H1 (cell line): ENCODE measurements at regions not wholly inside any gene's neighbourhood (a gene's known extent, or its start where the extent isn't known, plus 50 kb on each side); places are given as distances from the start of the nearest gene placed in this dataset.

Experiments
- CTCF ChIA-PET: fragments of 300-600 bp; sonication (Branson Sonifier 250); formaldehyde crosslinking; loops from one replicate; lab custom pipeline; 2021; ENCODE audit not compliant: partially characterized antibody; lab: Charles Lee
- POLR2A ChIA-PET: fragments of 300-600 bp; sonication (Branson Sonifier 250); formaldehyde crosslinking; loops from one replicate; lab custom pipeline; 2021; ENCODE audit warnings: inconsistent platforms; ENCODE audit not compliant: partially characterized antibody; lab: Charles Lee
- DNase-seq, 2 experiments: peaks; one replicate each; pipeline versions ENCODE4 v3.0.0 to v3.0.0-alpha.2; 2010 to 2022; ENCODE audit warnings: low spot score in 2 of 2, low read depth in 1 of 2, mixed read lengths in 1 of 2
- FAIRE-seq: peaks from 2 replicates; lab custom pipeline; 2011; peaks lifted over from hg19 to GRCh38; lab: Jason Lieb, UNC
- H2AFZ ChIP-seq: 2 replicates; pipeline ENCODE4 v1.8.1; 2012; ENCODE audit warnings: low read length, inconsistent platforms
- H2AK5ac ChIP-seq: 2 replicates; pipeline ENCODE4 v1.6.1; 2013; ENCODE audit warnings: low read depth, low read length
- H2BK120ac ChIP-seq: replicated peaks from 2 replicates; pipeline ENCODE3; 2013; ENCODE audit warnings: low read depth, low read length, inconsistent platforms
- H2BK12ac ChIP-seq: 2 replicates; pipeline ENCODE4 v1.6.1; 2013; ENCODE audit warnings: low read depth, low read length
- H2BK15ac ChIP-seq: 2 replicates; pipeline ENCODE4 v1.6.1; 2013; ENCODE audit warnings: low read length
- H2BK20ac ChIP-seq: 2 replicates; pipeline ENCODE4 v1.6.1; 2013; ENCODE audit warnings: low read length
- H2BK5ac ChIP-seq: 2 replicates; pipeline ENCODE4 v1.6.1; 2013; ENCODE audit warnings: low read depth, low read length
- H3K14ac ChIP-seq: 2 replicates; pipeline ENCODE4 v1.6.1; 2013; ENCODE audit warnings: inconsistent platforms; ENCODE audit not compliant: insufficient read length
- H3K18ac ChIP-seq: 2 replicates; pipeline ENCODE4 v1.6.1; 2013; ENCODE audit warnings: low read length; ENCODE audit errors: extremely low read depth
- H3K23ac ChIP-seq: 2 replicates; pipeline ENCODE4 v1.6.1; 2013; ENCODE audit warnings: inconsistent platforms; ENCODE audit not compliant: insufficient read length
- H3K23me2 ChIP-seq: 2 replicates; pipeline ENCODE4 v1.6.1; 2013; ENCODE audit warnings: low read depth, low read length
- H3K27ac ChIP-seq: 2 replicates; pipeline ENCODE4 v1.6.1; 2011; ENCODE audit warnings: low read depth, low read length, inconsistent platforms
- H3K27me3 ChIP-seq, 4 experiments: replicated peaks in 1 of 4; 1 replicate in 1 of 4; 2 replicates in 3 of 4; pipeline versions ENCODE4 v1.6.1 to v1.8.1; 2011 to 2013; ENCODE audit warnings: low read length in 3 of 4, mild to moderate bottlenecking in 3 of 4, inconsistent platforms in 2 of 4, mixed read lengths in 2 of 4, moderate library complexity in 1 of 4; ENCODE audit not compliant: control insufficient read depth in 3 of 4, insufficient read depth in 3 of 4; ENCODE audit errors: extremely low read depth in 1 of 4
- H3K36me3 ChIP-seq, 4 experiments: 2 replicates each; pipeline versions ENCODE4 v1.6.1 to v1.8.1; 2011 to 2013; ENCODE audit warnings: mild to moderate bottlenecking in 4 of 4, low read length in 3 of 4, moderate library complexity in 2 of 4, control low read depth in 1 of 4, inconsistent platforms in 1 of 4; ENCODE audit not compliant: insufficient read depth in 4 of 4, control insufficient read depth in 2 of 4
- H3K4ac ChIP-seq: replicated peaks from 2 replicates; pipeline ENCODE3; 2013; ENCODE audit warnings: low read length, low read depth, mixed read lengths, inconsistent platforms; ENCODE audit not compliant: insufficient read length
- H3K4me1 ChIP-seq, 4 experiments: replicated peaks in 1 of 4; 1 replicate in 1 of 4; 2 replicates in 3 of 4; pipeline versions ENCODE4 v1.6.1 to v1.8.1; 2011 to 2013; ENCODE audit warnings: low read length in 3 of 4, inconsistent platforms in 2 of 4, mixed read lengths in 1 of 4; ENCODE audit not compliant: insufficient read depth in 4 of 4, control insufficient read depth in 3 of 4
- H3K4me2 ChIP-seq, 2 experiments: 2 replicates each; pipeline versions ENCODE4 v1.6.1 to v1.8.1; 2011 to 2013; ENCODE audit warnings: low read depth in 2 of 2, low read length in 2 of 2, control low read depth in 1 of 2, inconsistent platforms in 1 of 2, mild to moderate bottlenecking in 1 of 2; ENCODE audit not compliant: insufficient read depth in 1 of 2
- H3K4me3 ChIP-seq, 4 experiments: fragments of 200-600, 300-600 bp in 1 of 4; sonication (generic), shearing (Covaris generic), sonication (Bioruptor Twin) in 1 of 4; 2 replicates each; pipeline versions ENCODE4 v1.5.1 to v1.8.1; 2011 to 2016; ENCODE audit warnings: low read length in 4 of 4, low read depth in 3 of 4, control low read depth in 2 of 4, inconsistent platforms in 2 of 4, mild to moderate bottlenecking in 2 of 4, mixed read lengths in 1 of 4, moderate library complexity in 1 of 4; ENCODE audit not compliant: insufficient read depth in 2 of 4; ENCODE audit errors: extremely low read depth in 1 of 4
- H3K56ac ChIP-seq: replicated peaks from 2 replicates; pipeline ENCODE3; 2013; ENCODE audit warnings: low read depth, mild to moderate bottlenecking, mixed read lengths, low read length, inconsistent platforms; ENCODE audit not compliant: insufficient read length
- H3K79me1 ChIP-seq: 2 replicates; pipeline ENCODE4 v1.6.1; 2013; ENCODE audit warnings: low read depth, low read length, control low read depth
- H3K79me2 ChIP-seq, 2 experiments: 2 replicates each; pipeline versions ENCODE4 v1.6.1 to v1.8.1; 2012 to 2013; ENCODE audit warnings: low read length in 2 of 2, mild to moderate bottlenecking in 2 of 2, inconsistent platforms in 1 of 2; ENCODE audit not compliant: insufficient read depth in 2 of 2, control insufficient read depth in 1 of 2
- H3K9ac ChIP-seq, 4 experiments: replicated peaks in 1 of 4; 1 replicate in 1 of 4; 2 replicates in 3 of 4; pipeline versions ENCODE4 v1.6.1 to v1.8.1; 2011 to 2013; ENCODE audit warnings: low read depth in 3 of 4, low read length in 3 of 4, control low read depth in 2 of 4, mild to moderate bottlenecking in 2 of 4, moderate library complexity in 2 of 4, inconsistent platforms in 1 of 4; ENCODE audit errors: extremely low read depth in 1 of 4
- H3K9me3 ChIP-seq, 2 experiments: 2 replicates each; pipeline versions ENCODE4 v1.6.1 to v1.8.1; 2012 to 2013; ENCODE audit warnings: mild to moderate bottlenecking in 2 of 2, moderate library complexity in 2 of 2, control low read depth in 1 of 2, inconsistent platforms in 1 of 2, low read depth in 1 of 2, low read length in 1 of 2, mixed read lengths in 1 of 2; ENCODE audit not compliant: insufficient read depth in 2 of 2
- H4K20me1 ChIP-seq, 2 experiments: replicated peaks in 1 of 2; 2 replicates each; pipeline versions ENCODE3 to v1.8.1; 2011 to 2013; ENCODE audit warnings: inconsistent platforms in 2 of 2, low read length in 2 of 2, mild to moderate bottlenecking in 1 of 2; ENCODE audit not compliant: insufficient read depth in 2 of 2, control insufficient read depth in 1 of 2
- H4K5ac ChIP-seq: 2 replicates; pipeline ENCODE4 v1.6.1; 2013; ENCODE audit warnings: low read length, low read depth, mixed read lengths, inconsistent platforms; ENCODE audit not compliant: insufficient read length
- H4K8ac ChIP-seq: 2 replicates; pipeline ENCODE4 v1.8.0; 2013; ENCODE audit warnings: mild to moderate bottlenecking, moderate library complexity, low read length, inconsistent platforms; ENCODE audit not compliant: insufficient read depth; ENCODE audit errors: extremely low read depth
- H4K91ac ChIP-seq: replicated peaks from 2 replicates; pipeline ENCODE3; 2013; ENCODE audit warnings: low read length, mixed read lengths, inconsistent platforms; ENCODE audit not compliant: insufficient read length
- CBX5 ChIP-seq: fragments of 300-800, 300-1000 bp; sonication (generic); IDR thresholded peaks from 2 replicates; pipeline ENCODE4 v1.7.1; 2016; ENCODE audit warnings: antibody characterized with exemption, low read length, low read depth
- CEBPB ChIP-seq: IDR thresholded peaks from 2 replicates; pipeline ENCODE4 v1.6.1; 2012; ENCODE audit warnings: low read depth, low read length
- KDM1A ChIP-seq: fragments of 200-600, 300-600 bp; sonication (generic); IDR thresholded peaks from 2 replicates; pipeline ENCODE4 v1.7.1; 2016; ENCODE audit warnings: mild to moderate bottlenecking, low read length, borderline replicate concordance
- SIRT6 ChIP-seq: IDR thresholded peaks from one replicate; pipeline ENCODE4 v1.7.1; 2012; ENCODE audit warnings: low read length, inconsistent platforms
- SIX5 ChIP-seq: IDR thresholded peaks from 2 replicates; pipeline ENCODE4 v1.6.1; 2011; ENCODE audit warnings: mild to moderate bottlenecking, low read depth, low read length
- SRF ChIP-seq: IDR thresholded peaks from 2 replicates; pipeline ENCODE4 v1.6.1; 2011; ENCODE audit warnings: mild to moderate bottlenecking, low read depth, low read length, moderate library complexity
- TBP ChIP-seq: IDR thresholded peaks from 2 replicates; pipeline ENCODE4 v1.6.1; 2011; ENCODE audit warnings: low read depth, low read length, improper control_type of control experiment
- WGBS, 2 experiments: shearing (Covaris generic) in 1 of 2; methylation state at CpG; one replicate each; pipeline versions ENCODE4 v1.1.6 to v1.1.7; 2013 to 2015; ENCODE audit warnings: low lambda C conversion rate in 2 of 2, mixed read lengths in 2 of 2, inconsistent platforms in 1 of 2, low coverage in 1 of 2, missing lambda C conversion rate in 1 of 2; ENCODE audit not compliant: insufficient replicate concordance in 2 of 2, insufficient coverage in 1 of 2, insufficient read length in 1 of 2; ENCODE audit errors: extremely low coverage in 1 of 2, missing lambda C conversion rate in 1 of 2; 5-methylcytosine and 5-hydroxymethylcytosine counted together
- TF ChIP-seq, protein P1 (sequence below): IDR thresholded peaks from 2 replicates; pipeline ENCODE4 v1.6.1; 2012; ENCODE audit warnings: inconsistent platforms

GRCh38 chr3:168273917-168274316, 178.2 kb upstream of the GOLIM4 start:
- Histone ChIP-seq H4K8ac (no peak overlapping the region), H3K18ac (no peak overlapping the region), H3K4me1 (peaks cover 0 to 3% (median 2%) of the 10 kb centered on the region in 4 experiments; a peak in 2 of 7 replicates), H3K23me2 (peaks cover 3% of the 10 kb centered on the region; the same call in 1 of the 2 replicates), H3K9me3 (no peaks in the 10 kb centered on the region), H3K4ac (no peak overlapping the region), H4K20me1 (no peaks in the 10 kb centered on the region), H2BK20ac (no peak overlapping the region), H2AK5ac (no peak overlapping the region), H4K5ac (no peak overlapping the region), H2BK15ac (no peak overlapping the region), H3K14ac (no peak overlapping the region), H3K79me2 (no peaks in the 10 kb centered on the region), H3K27ac (no peak overlapping the region), H2AFZ (no peak overlapping the region), H2BK120ac (no peak overlapping the region), H4K91ac (no peak overlapping the region), H3K36me3 (no peaks in the 10 kb centered on the region; a peak in 1 of 8 replicates), H3K56ac (no peak overlapping the region), H2BK5ac (no peak overlapping the region), H3K27me3 (no peaks in the 10 kb centered on the region), H3K4me3 (no peak overlapping the region), H3K23ac (no peak overlapping the region), H3K4me2 (no peak overlapping the region), H3K79me1 (no peaks in the 10 kb centered on the region), H3K9ac (no peak overlapping the region), H2BK12ac (no peak overlapping the region)
- ChIA-PET CTCF (interaction anchor here (0.5 to 1.4 kb wide), 7 partner anchors 9 to 271 kb away, joined by 3 to 4 read pairs (median 3); no protein-coding TSS in a partner anchor), POLR2A (no interaction called here)
- TF ChIP-seq TBP = no peak
- TF ChIP-seq SIX5 = no peak
- no peak for TF ChIP-seq CBX5
- TF ChIP-seq, protein P1, sequence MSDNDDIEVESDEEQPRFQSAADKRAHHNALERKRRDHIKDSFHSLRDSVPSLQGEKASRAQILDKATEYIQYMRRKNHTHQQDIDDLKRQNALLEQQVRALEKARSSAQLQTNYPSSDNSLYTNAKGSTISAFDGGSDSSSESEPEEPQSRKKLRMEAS = no peak
- no peak for TF ChIP-seq SIRT6
- no peak for TF ChIP-seq CEBPB
- no peak for TF ChIP-seq KDM1A
- TF ChIP-seq SRF = no peak
- DNase-seq (no peak), FAIRE-seq (no peak)
- 87% methylated on average over 2 of the region's 2 CpGs; no CpG with 5 or more reads in 1 of the 2 experiments for WGBS, 2 experiments
